ENCODE measurements at regions not wholly inside any gene's neighbourhood (a gene's known extent, or its start where the extent isn't known, plus 50 kb on each side); places are given as distances from the start of the nearest gene placed in this dataset.

GRCh38 chr10:4525103-4525502 is 300.9 kb upstream of the AKR1E2 start:
- TF ChIP-seq CTCF (IDR thresholded peaks at IDR 0.05; ENCODE audit: low read depth, low read length) (no peak), POLR2A (IDR thresholded peaks at IDR 0.05; ENCODE audit: extremely low read depth, insufficient read length) (no peak), MAX (IDR thresholded peaks at IDR 0.05; ENCODE audit: low read depth, low read length) (no peak)

All from NB4 (cell line).